Mucosa of descending colon (tissue), 3 donors: ENCODE measurements at regions not wholly inside any gene's neighbourhood (a gene's known extent, or its start where the extent isn't known, plus 50 kb on each side); places are given as distances from the start of the nearest gene placed in this dataset.

Source experiments
- ATAC-seq: fragments of 200-7000 bp; cut with Tn5 transposase; one replicate; pipeline ENCODE4 v1.9.1; 2020; ENCODE audit warnings: mild to moderate bottlenecking, moderate library complexity
- DNase-seq, 3 donors: peaks; one replicate each; pipeline ENCODE4 v3.0.0-alpha.2; 2020
- H3K36me3 ChIP-seq: fragments of 200-600 bp; one replicate; pipeline ENCODE4 v1.8.0; 2021; ENCODE audit warnings: low read depth, mild to moderate bottlenecking
- H3K4me1 ChIP-seq: fragments of 200-600 bp; one replicate; pipeline ENCODE4 v1.8.0; 2021; ENCODE audit warnings: low read depth, mild to moderate bottlenecking
- H3K4me3 ChIP-seq: fragments of 200-600 bp; one replicate; pipeline ENCODE4 v1.8.0; 2021; ENCODE audit warnings: mild to moderate bottlenecking
- H3K9me3 ChIP-seq: fragments of 200-600 bp; one replicate; pipeline ENCODE4 v1.8.0; 2021; ENCODE audit warnings: mild to moderate bottlenecking
- intact Hi-C, 2 donors: fragments of 100-400 bp; cut with DNase I in 1 of 2; cut with micrococcal nuclease in 1 of 2; formaldehyde crosslinking; loops; one replicate each; pipeline versions ENCODE4 v1.11.0 to v1.11.1; 2022; cut with DNase I, micrococcal nuclease
- TF ChIP-seq, protein P1 (sequence below): fragments of 200-600 bp; IDR thresholded peaks from one replicate; pipeline ENCODE4 v1.8.0; 2022; ENCODE audit warnings: antibody characterized with exemption, mild to moderate bottlenecking
- donor health status: DM: no; HTN: no; CAD: no; lungs with moderate emphysema.
- donor health status: DM: no; HTN: no; CAD: no.
- donor health status: DM: no; HTN: yes; CAD: no.

DNA sequence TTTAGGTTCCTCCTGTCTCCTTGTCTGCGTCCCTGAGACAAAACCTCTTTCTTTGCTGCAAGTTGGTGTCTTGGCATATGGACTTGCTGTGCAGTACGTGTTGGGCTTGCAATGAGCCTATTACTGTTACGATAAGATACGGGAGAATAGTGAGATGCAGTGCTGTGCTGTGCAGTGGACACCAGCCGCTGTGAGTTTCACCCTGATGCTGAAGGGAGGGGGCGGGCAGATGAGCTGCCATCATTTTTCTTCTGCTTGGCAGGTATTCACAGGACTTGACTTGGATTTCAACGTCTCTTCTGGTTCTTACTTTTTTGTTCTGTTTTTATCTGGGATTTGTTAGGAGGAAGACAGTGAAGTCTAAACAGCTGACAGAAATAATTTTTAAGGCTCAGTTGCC lies 257.1 kb upstream of the PITRM1 start:
- TF ChIP-seq, protein P1, sequence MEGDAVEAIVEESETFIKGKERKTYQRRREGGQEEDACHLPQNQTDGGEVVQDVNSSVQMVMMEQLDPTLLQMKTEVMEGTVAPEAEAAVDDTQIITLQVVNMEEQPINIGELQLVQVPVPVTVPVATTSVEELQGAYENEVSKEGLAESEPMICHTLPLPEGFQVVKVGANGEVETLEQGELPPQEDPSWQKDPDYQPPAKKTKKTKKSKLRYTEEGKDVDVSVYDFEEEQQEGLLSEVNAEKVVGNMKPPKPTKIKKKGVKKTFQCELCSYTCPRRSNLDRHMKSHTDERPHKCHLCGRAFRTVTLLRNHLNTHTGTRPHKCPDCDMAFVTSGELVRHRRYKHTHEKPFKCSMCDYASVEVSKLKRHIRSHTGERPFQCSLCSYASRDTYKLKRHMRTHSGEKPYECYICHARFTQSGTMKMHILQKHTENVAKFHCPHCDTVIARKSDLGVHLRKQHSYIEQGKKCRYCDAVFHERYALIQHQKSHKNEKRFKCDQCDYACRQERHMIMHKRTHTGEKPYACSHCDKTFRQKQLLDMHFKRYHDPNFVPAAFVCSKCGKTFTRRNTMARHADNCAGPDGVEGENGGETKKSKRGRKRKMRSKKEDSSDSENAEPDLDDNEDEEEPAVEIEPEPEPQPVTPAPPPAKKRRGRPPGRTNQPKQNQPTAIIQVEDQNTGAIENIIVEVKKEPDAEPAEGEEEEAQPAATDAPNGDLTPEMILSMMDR: no peak
- Histone ChIP-seq H3K36me3 (no peaks in the 10 kb centered on the region), H3K9me3 (no peaks in the 10 kb centered on the region), H3K4me3 (no peak overlapping the region), H3K4me1 (peaks cover 34% of the 10 kb centered on the region)
- intact Hi-C loops: loop anchor here in 1 of 2 donors (5.0 kb wide), 1 partner anchor 33 kb away; no protein-coding TSS in a partner anchor
- ATAC-seq (no peak), DNase-seq (no peak)

DNA sequence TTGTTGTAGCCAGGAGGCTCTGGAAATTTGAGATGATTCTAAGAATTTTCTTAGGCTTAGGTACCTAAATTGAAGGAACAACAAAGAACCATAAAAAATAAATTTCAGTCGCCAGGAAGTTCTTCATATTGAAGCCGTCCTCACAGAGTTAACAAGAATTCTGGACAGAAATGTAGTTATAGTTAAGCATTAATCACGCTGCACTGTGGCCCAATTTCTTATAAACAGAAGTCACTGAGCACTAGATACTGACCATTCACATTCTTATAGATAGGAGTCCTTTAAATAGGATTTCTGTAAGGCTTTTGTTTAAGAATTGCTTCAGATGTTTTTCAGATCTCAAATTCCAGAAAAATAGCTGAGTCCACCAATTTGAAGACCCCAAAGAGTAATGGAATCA lies 256.2 kb upstream of the PITRM1 start:
- peaks cover 34% of the 10 kb centered on the region for H3K4me1 ChIP-seq
- no peaks in the 10 kb centered on the region for H3K36me3 ChIP-seq
- intact Hi-C loops: loop anchor here in 1 of 2 donors (5.0 kb wide), 1 partner anchor 33 kb away; no protein-coding TSS in a partner anchor
- TF ChIP-seq, protein P1: no peak
- H3K4me3 ChIP-seq: no peak overlapping the region
- DNase-seq (peak in 1 of 3 donors; percentile 33), ATAC-seq (peak; percentile 32)
- H3K9me3 ChIP-seq: no peaks in the 10 kb centered on the region

DNA sequence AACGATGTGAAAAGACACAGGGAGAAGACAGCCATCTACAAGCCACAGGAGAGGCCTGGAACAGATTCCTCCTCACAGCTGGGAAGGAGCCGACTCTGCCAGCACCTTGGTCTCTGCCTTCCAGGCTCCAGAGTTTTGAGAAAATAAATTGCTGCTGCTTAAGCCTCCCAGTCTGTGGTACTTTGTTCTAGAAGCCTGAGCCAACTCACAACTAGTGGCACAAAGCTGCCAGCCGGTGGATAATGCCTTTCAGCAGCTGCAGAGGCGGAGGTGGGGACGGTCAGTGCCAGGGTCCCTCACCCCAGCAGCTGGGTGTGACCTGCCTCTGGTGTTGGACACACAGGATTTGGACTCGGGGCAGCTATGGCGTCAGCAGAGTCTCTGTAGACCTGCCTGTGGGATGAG lies 255.4 kb upstream of the PITRM1 start:
- ATAC-seq (no peak), DNase-seq (no peak)
- no peak overlapping the region for H3K4me3 ChIP-seq
- TF ChIP-seq, protein P1: no peak
- H3K4me1 ChIP-seq: peaks cover 34% of the 10 kb centered on the region
- H3K36me3 ChIP-seq: no peaks in the 10 kb centered on the region
- intact Hi-C loops: loop anchor here in 1 of 2 donors (2.0 to 5.0 kb wide), 2 partner anchors 34 to 45 kb away; no protein-coding TSS in a partner anchor
- H3K9me3 ChIP-seq: no peaks in the 10 kb centered on the region

DNA sequence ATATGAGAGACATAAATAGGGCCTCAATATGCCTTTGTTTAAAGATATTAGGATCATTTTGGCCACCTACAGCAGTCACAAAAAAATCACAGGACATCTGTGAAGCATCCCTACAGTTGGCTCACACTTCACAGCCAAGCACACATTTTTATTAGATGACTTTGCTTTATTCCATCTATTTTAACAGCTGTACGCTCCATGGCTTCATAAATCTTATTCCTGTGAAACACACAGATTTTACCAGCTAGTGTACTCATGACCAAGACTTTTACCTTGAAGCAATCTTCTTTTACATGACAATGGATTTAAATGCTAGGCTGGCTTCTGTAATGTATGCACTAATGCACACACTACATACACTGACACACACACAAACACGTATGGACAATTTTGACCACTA lies 254.8 kb upstream of the PITRM1 start:
- TF ChIP-seq, protein P1: no peak
- ATAC-seq: no peak
- intact Hi-C loops: loop anchor here in 1 of 2 donors (2.0 to 5.0 kb wide), 2 partner anchors 35 to 45 kb away; no protein-coding TSS in a partner anchor

DNA sequence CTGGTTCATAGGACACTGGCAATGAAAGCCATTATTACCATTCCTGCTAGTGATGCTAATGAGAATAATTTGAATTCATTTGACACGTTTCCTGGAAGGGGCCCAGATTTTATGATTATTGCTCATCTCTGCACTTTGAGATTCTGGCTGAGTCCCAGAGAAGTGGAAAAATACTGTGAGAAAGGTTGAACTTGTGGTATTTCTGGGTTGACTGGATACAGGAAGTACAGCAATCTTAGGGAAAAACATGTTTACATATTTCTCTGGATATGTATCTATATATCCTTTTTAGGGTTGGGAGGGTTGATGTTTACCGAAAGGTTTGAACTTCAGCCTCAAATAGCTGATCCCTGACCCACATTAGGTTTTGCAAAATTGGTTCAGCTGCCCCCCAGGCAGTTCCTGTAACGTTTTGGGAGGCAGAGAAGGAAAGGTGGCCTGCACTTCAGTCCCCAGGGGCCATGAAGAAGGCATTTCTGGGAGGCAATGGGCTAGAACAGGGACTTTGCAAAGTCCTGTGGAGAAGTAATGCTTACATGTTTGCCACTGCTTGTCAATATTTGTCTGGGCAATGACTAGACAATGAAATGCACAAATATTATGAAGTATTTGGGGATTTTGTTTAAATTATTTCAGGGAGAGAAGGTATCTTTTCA lies 253.7 kb upstream of the PITRM1 start:
- intact Hi-C loops: loop anchor here in 1 of 2 donors (2.0 to 5.0 kb wide), 2 partner anchors 36 to 46 kb away; no protein-coding TSS in a partner anchor
- no peak overlapping the region for H3K4me3 ChIP-seq
- H3K9me3 ChIP-seq: no peaks in the 10 kb centered on the region
- H3K36me3 ChIP-seq: no peaks in the 10 kb centered on the region
- TF ChIP-seq, protein P1: no peak
- ATAC-seq (peak; percentile 82), DNase-seq (peak in 1 of 3 donors; percentile 79)
- peaks cover 34% of the 10 kb centered on the region for H3K4me1 ChIP-seq

More for the DNA sequence above, 254.8 kb upstream of the PITRM1 start:
- Histone ChIP-seq H3K4me3 (no peak overlapping the region), H3K36me3 (no peaks in the 10 kb centered on the region), H3K9me3 (no peaks in the 10 kb centered on the region), H3K4me1 (peaks cover 34% of the 10 kb centered on the region)
- DNase-seq: no peak
